Upper lobe of right lung (tissue), 1 donor: ENCODE measurements at regions not wholly inside any gene's neighbourhood (a gene's known extent, or its start where the extent isn't known, plus 50 kb on each side); places are given as distances from the start of the nearest gene placed in this dataset.
"Not testable (repeated sequence)": the region's sequence is repeated elsewhere in the genome, so short reads cannot be mapped to it uniquely, and the experiment has no call there.

Experiments used
- ATAC-seq: fragments of 200-7000 bp; cut with Tn5 transposase; one replicate; pipeline ENCODE4 v1.9.1; 2020; ENCODE audit warnings: mild to moderate bottlenecking, moderate library complexity
- DNase-seq: peaks from one replicate; pipeline ENCODE4 v3.0.0-alpha.2; 2020
- H3K27ac ChIP-seq: fragments of 200-600 bp; one replicate; pipeline ENCODE4 v1.8.0; 2022
- H3K27me3 ChIP-seq: fragments of 200-600 bp; one replicate; pipeline ENCODE4 v1.8.0; 2022; ENCODE audit warnings: mild to moderate bottlenecking
- H3K36me3 ChIP-seq: fragments of 200-600 bp; one replicate; pipeline ENCODE4 v1.8.0; 2022
- H3K4me1 ChIP-seq: fragments of 200-600 bp; one replicate; pipeline ENCODE4 v1.8.0; 2022
- H3K4me3 ChIP-seq: fragments of 200-600 bp; one replicate; pipeline ENCODE4 v1.8.0; 2022; ENCODE audit warnings: mild to moderate bottlenecking
- H3K9me3 ChIP-seq: fragments of 200-600 bp; one replicate; pipeline ENCODE4 v1.8.0; 2022
- intact Hi-C: fragments of 100-400 bp; cut with DNase I; formaldehyde crosslinking; loops from one replicate; pipeline ENCODE4 v1.11.0; 2022
- TF ChIP-seq, protein P1 (sequence below): fragments of 200-600 bp; IDR thresholded peaks from one replicate; pipeline ENCODE4 v1.8.0; 2022; ENCODE audit warnings: antibody characterized with exemption
- donor health status: DM: no; HTN: yes; CAD: no; lungs with severe emphysema.

GRCh38 chrX:40530509-40530908 is 50.3 kb upstream of the ATP6AP2 start:
- no peak overlapping the region for H3K27ac ChIP-seq
- no peak for ATAC-seq
- no peak for DNase-seq
- intact Hi-C loops, result no loop called here
- H3K27me3 ChIP-seq, result no peaks in the 10 kb centered on the region
- no peaks in the 10 kb centered on the region for H3K36me3 ChIP-seq
- no peaks in the 10 kb centered on the region for H3K4me1 ChIP-seq
- no peaks in the 10 kb centered on the region for H3K9me3 ChIP-seq
- H3K4me3 ChIP-seq, result no peak overlapping the region
- TF ChIP-seq, protein P1, sequence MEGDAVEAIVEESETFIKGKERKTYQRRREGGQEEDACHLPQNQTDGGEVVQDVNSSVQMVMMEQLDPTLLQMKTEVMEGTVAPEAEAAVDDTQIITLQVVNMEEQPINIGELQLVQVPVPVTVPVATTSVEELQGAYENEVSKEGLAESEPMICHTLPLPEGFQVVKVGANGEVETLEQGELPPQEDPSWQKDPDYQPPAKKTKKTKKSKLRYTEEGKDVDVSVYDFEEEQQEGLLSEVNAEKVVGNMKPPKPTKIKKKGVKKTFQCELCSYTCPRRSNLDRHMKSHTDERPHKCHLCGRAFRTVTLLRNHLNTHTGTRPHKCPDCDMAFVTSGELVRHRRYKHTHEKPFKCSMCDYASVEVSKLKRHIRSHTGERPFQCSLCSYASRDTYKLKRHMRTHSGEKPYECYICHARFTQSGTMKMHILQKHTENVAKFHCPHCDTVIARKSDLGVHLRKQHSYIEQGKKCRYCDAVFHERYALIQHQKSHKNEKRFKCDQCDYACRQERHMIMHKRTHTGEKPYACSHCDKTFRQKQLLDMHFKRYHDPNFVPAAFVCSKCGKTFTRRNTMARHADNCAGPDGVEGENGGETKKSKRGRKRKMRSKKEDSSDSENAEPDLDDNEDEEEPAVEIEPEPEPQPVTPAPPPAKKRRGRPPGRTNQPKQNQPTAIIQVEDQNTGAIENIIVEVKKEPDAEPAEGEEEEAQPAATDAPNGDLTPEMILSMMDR, result no peak

- no peaks in the 10 kb centered on the region for H3K27me3 ChIP-seq
Measured at GRCh38 chrX:40527543-40527942, 53.2 kb upstream of the ATP6AP2 start.

DNA sequence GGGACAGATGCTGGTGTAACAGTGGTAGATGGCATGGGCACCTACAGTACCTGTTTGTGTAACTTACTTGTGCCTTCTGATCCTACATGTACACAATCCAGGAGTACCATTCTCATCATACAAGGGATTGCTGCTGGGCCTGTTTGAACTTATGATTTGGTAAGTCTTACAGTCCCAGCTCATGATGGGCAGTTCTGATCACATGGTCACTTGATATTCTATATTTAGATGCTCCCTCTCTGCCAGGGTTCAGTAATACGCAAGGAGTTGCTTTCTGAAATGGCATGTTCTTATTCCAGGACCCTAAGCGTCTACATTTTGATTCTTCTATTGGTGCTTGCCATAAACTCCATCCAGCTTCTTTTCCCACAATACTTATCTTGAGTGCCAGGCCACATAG is 54.4 kb upstream of the ATP6AP2 start:
- Histone ChIP-seq H3K4me3 (no peak overlapping the region), H3K27me3 (no peaks in the 10 kb centered on the region), H3K9me3 (no peaks in the 10 kb centered on the region), H3K4me1 (no peaks in the 10 kb centered on the region), H3K27ac (no peak overlapping the region), H3K36me3 (no peaks in the 10 kb centered on the region)
- ATAC-seq, result no peak
- DNase-seq, result no peak
- TF ChIP-seq, protein P1, result no peak
- intact Hi-C loops, result no loop called here

More at GRCh38 chrX:40527543-40527942, 53.2 kb upstream of the ATP6AP2 start:
- Histone ChIP-seq H3K27ac (no peak overlapping the region), H3K9me3 (no peaks in the 10 kb centered on the region), H3K4me1 (no peaks in the 10 kb centered on the region), H3K4me3 (no peak overlapping the region), H3K36me3 (no peaks in the 10 kb centered on the region)
- intact Hi-C loops, result no loop called here
- no peak for ATAC-seq
- TF ChIP-seq, protein P1, result no peak
- no peak for DNase-seq

GRCh38 chrX:40525901-40526300 is 54.9 kb upstream of the ATP6AP2 start:
- H3K36me3 ChIP-seq, H3K4me3 ChIP-seq, H3K9me3 ChIP-seq, H3K27ac ChIP-seq, intact Hi-C loops, H3K27me3 ChIP-seq, H3K4me1 ChIP-seq, ATAC-seq, DNase-seq: not testable (repeated sequence)

DNA sequence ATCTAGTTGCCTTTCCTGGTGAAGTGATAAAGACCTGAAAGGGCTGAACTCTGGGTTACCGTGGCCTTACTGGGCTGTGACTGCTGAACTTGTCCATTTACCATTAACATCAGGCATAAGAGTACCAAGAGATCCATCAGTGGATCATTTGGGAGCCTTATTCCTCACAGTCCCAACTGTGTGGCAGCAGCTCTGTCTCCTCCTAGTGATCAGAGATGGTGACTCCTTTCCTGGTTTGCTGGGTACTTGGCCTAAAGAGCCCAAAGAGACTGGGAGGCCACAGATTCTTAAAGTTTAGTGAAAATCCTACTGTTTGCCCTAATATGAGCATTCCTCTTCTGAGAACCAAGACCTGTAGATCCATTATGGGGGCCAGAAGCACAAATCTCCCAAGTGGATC is 56.3 kb upstream of the ATP6AP2 start:
- Histone ChIP-seq H3K27me3 (no peaks in the 10 kb centered on the region), H3K4me1 (no peaks in the 10 kb centered on the region), H3K9me3 (no peaks in the 10 kb centered on the region), H3K4me3 (no peak overlapping the region), H3K27ac (no peak overlapping the region), H3K36me3 (no peaks in the 10 kb centered on the region)
- ATAC-seq, result no peak
- intact Hi-C loops, result no loop called here
- TF ChIP-seq, protein P1, result no peak
- DNase-seq, result no peak

GRCh38 chrX:40523852-40524251 is 56.9 kb upstream of the ATP6AP2 start:
- DNase-seq (no peak), ATAC-seq (no peak)
- intact Hi-C loops, result no loop called here
- TF ChIP-seq, protein P1, result no peak
- no peaks in the 10 kb centered on the region for H3K4me1 ChIP-seq
- no peaks in the 10 kb centered on the region for H3K9me3 ChIP-seq
- H3K36me3 ChIP-seq, result no peaks in the 10 kb centered on the region
- no peak overlapping the region for H3K4me3 ChIP-seq
- H3K27ac ChIP-seq, result no peak overlapping the region
- no peaks in the 10 kb centered on the region for H3K27me3 ChIP-seq
